GM21381 (cell line): ENCODE measurements at regions not wholly inside any gene's neighbourhood (a gene's known extent, or its start where the extent isn't known, plus 50 kb on each side); places are given as distances from the start of the nearest gene placed in this dataset.
"Not testable (repeated sequence)": the region's sequence is repeated elsewhere in the genome, so short reads cannot be mapped to it uniquely, and the experiment has no call there.

Experiments used
- ATAC-seq: cut with Tn5 transposase; IDR thresholded peaks from one replicate; pipeline ENCODE4 v1.9.1; 2021; ENCODE audit warnings: mild to moderate bottlenecking, moderate library complexity; ENCODE audit not compliant: unreplicated experiment

DNA sequence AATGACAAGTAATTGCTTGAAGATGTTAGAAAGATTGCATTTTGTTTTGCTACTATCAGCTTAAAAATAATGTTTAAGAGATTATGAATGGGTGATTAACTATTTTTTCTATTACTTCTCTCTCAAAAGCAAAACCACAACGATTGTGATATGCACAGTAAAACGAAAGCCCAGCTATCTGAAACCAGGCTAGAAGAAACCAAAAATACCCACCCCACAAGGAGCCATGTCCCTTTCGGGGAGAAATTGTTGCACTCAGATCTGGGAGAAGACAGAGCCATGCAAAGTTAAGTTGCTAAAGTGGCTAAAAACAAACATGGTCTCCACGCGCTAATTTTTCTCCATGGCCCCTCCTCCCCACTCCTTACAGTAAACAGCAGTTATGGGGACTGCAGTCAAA is 173.6 kb downstream of the RPS24 start:
- no peak for ATAC-seq

DNA sequence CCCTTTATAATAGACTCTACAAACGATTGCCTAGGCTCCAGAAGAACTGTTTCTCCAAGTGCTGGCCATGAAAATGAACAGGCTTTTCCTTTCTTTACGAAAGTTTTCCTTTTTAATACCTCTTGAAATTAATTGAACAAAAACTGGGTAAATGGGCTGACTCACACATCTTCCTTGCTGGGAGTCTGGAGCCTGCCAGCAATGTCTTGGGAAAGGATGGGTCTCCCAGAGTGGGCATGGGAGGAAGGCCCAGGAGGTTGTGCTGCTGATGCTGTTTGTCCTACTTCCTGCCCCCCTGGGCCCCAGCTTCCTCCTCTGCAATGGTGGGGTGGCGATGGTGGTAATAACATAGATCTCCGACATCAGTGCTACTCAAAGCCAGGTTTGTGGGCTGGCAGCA is 174.1 kb downstream of the RPS24 start:
- no peak for ATAC-seq

DNA sequence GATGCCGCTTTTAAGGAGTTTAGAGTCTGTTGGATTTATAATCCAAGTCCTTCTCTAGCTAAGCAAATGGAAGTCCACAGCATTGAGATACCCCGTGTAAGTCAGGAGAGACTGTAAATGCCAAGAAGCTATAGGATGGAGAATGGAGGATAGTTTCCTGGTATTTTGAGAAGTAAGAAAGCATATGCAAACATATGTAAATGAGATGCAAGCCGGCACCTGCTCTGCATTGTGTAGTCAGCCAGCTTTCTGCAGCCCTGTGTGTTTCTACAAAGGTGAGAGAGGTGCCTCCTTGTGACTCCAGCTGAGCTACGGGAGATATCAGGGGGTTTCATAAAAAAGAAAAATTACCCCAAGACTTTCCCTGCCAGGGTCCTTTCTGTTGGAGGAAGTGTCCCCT is 176.3 kb downstream of the RPS24 start:
- ATAC-seq = no peak

DNA sequence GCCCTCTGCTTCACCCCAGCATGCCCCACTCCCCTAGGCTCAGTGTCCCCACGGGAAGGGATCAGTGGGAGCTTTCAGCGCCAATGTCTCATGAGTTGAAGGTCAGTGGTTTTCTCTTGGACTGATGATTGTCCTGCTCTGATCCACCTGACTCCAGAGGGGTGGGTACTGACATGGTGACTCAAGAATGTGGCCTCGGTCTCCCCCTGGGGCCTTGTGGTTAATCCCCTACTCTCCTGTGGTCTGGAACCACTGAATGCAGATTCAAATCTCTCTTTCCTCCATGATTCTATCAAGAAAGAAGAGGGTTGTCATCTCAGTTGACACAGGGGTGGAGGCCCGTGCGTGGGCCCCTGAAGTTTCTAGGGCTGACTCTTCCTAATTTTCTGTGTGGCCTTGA is 176.9 kb downstream of the RPS24 start:
- no peak for ATAC-seq

GRCh38 chr10:78210976-78211375 is 177.3 kb downstream of the RPS24 start:
- no peak for ATAC-seq

GRCh38 chr10:78211561-78212051 is 177.9 kb downstream of the RPS24 start:
- ATAC-seq = no peak

- ATAC-seq = no peak
Measured at GRCh38 chr10:78212060-78212785, 178.6 kb downstream of the RPS24 start.

GRCh38 chr10:78212786-78213175 is 179.1 kb downstream of the RPS24 start:
- no peak for ATAC-seq

DNA sequence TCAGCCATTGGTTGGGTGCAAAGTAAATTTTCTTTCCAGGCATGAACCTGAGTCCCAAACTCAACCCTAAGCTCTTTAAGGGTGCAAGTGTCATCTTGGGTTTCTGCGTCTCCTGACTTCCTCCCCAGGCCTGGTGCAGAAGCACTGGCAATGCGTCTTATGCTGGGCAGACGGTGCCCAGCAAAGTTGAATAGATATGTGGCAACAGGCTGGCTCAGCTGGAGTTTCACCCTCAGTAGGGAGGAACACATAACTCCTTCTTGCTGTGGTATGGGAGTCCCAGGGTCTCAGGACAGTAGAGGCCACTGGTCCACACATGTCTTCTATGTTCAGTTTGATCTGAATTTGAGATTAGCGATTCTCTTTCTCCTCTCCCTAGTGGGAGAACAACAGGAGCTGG is 181.3 kb downstream of the RPS24 start:
- no peak for ATAC-seq

DNA sequence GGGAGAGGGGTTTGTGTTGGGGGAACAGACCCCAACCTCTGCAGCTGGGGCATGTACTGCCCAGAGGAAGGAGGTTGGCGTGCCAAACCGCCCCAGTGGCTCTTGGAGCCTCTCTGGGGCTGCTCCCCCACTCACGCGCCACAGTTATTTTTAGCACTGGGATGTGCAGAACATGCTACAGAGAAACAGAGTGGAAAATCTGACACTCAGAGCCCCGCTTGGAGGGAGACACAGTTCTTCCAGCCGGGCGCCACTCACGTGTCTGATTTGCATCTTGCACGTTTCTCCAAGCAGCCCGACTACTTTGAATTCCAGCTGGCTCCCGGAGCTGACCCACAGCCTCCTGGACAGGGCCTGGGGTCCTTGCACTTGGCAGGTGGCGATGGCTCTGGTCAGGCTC is 182.0 kb downstream of the RPS24 start:
- no peak for ATAC-seq

DNA sequence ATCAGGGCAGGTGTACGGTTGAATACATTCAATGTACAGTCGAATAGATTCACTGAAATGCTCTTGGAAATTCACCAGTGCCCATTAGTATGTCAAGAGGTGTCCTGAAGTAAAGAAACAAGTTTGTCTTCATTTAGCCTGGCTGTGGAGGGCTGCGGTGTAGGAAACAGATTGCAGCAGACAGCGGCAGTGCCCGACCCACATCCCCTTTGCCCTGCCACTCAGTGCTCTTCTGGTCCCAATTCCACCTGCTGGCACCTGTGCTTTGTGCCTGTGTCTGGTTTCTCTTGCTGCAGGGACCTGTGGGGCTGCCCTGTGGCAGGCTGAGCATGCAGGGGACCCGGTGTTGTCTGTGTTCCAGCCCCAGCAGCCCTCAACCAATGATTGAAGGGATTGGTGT is 183.7 kb downstream of the RPS24 start:
- no peak for ATAC-seq

DNA sequence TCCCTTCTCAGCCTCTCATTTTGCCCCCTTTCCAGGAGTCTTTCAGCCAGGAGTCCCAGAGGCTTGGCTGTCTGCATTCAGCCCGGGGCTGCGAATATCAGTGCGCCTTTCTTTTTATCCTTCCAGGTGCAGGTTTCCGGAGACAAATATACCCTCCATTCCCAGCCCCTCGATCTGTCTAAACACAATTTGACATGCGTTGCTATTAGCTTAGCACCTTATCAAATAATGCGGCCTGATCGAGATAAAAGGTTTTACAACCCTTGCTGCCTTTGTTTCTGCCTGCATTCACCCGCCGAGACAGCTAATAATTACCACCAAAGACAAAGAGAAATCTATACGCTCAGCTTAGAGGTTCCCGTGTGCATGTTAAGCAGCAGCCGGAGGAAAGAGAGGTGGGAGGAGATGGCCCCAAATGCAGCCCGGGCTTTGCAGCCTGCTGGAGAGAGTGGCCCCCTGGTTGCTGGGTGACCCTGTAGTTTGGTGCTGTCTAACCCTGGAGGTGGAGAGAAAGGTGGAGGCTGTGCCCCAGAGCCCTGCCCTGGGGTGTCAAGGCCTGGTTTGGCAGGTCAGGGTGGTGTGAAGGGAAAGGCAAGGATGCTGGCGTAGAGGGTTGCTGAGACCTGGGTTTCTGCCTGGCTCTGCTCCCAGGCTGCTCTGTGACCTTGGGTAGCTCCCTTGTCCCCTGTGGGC is 185.3 kb downstream of the RPS24 start:
- no peak for ATAC-seq

GRCh38 chr10:78219568-78219967 is 185.9 kb downstream of the RPS24 start:
- ATAC-seq = not testable (repeated sequence)

- ATAC-seq = no peak
Measured at GRCh38 chr10:78220781-78221180, 187.1 kb downstream of the RPS24 start.

DNA sequence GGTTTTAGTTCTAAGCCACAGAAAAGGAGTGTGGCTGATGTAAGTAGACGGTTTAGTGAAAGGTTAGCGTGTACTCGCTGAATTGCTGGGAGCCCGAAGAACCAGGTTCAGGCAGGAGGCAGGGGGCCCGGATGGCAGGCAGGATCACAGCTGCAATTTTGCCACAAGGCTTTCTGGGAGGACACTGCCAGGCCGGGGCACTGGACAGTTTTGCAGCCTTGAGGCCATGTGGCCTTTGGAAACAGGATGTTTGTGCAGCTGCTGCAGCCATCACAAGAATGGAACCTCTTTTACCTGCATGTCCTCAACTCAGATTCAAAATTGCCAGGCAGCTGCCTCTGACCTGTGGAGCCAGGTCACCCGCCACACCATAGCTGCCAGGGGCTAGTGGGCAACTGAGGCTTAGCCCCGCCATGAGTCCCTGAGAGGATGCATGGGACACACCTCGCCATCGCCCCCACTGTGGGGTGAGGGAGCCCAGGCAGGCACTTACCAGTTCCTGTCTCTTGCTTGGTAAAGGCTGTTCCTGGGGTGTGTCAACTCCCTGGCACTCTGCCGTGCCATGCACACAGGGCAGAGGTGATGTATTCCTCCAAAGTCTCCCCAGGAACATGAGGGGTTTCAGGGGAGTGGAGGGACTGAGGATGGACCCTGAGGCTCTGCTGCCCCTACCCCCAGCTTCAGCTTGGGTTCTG is 188.6 kb downstream of the RPS24 start:
- ATAC-seq = no peak

GRCh38 chr10:78223088-78223487 is 189.4 kb downstream of the RPS24 start:
- no peak for ATAC-seq

GRCh38 chr10:78224602-78225001 is 190.9 kb downstream of the RPS24 start:
- no peak for ATAC-seq

- ATAC-seq = no peak
Measured at GRCh38 chr10:78225594-78225993, 191.9 kb downstream of the RPS24 start.

DNA sequence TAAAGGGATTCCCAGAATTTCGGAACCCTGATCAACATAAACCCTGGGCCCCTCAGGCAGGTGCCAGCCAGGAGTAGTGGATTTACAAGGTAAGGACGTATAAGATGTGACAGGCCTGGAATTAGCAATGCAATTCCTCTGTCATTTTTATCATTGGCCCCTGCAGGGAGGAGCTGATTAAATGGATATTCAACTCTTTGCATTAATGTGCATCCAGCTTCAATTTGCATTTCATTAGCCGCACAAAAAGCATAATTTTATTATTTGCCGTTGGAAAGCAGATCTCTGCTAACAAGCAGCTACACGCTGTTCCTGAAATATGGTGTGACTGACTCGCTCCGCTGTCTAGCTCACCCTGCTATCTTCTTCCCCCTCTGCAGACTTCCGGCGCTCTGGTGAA is 195.8 kb downstream of the RPS24 start:
- ATAC-seq = no peak

DNA sequence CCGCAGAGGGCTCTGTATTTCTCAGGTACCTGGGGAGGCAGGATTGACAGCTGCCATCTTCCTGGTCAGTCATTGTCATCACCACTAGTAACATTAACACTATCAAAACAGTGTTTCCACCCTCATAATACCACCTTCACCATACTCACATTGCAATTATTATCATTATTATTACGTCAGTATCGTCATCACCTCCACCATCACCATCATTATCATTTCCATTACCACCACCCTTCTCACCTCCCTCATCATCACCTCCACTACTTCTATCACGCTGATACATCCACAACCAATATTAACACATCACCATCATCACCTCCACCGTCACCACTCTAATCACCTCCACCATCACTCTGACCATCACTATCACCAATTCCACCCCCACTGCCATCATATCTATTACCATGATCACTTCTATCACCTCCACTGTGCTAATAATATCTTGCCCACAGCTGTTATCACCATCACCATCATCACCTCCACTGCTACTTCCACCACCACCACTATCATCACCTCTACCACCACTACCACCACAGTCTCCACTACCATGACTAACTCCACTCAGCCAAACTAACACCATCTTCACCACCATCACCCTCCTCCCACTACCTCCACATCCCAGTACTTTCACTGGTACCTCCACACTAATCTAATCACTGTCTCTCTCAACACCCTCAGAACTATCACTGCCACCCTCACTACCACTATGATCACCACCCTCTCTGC is 196.4 kb downstream of the RPS24 start:
- no peak for ATAC-seq

DNA sequence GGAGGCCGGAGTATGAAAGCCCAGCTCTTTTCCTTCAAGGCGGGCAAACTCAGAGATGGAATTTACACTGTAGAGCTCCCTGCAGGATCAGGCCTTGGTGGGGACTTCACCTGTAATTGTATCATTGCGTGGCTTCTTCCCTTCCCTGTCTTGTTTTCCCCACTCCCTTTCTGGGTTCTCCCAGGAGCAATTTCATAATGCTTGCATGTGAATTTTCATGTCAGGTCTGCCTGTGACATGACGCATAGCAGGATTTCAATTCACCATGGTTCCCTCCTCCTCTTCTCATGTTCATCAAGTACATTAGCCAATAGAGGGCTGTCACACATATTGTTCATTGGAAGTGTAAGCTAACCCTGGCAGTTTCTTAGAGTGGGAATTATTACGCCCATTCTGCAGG is 197.7 kb downstream of the RPS24 start:
- no peak for ATAC-seq
